SK-N-SH (cell line): ENCODE measurements at regions not wholly inside any gene's neighbourhood (a gene's known extent, or its start where the extent isn't known, plus 50 kb on each side); places are given as distances from the start of the nearest gene placed in this dataset.

ENCODE experiments used
- ELF1 ChIP-seq: IDR thresholded peaks from 2 replicates; pipeline ENCODE4 v1.4.0; 2012
- EP300 ChIP-seq, 2 experiments: IDR thresholded peaks; 2 replicates each; pipeline versions ENCODE4 v1.4.0 to v1.6.1; 2012; ENCODE audit warnings: borderline replicate concordance in 1 of 2, low read depth in 1 of 2, low read length in 1 of 2
- POLR2AphosphoS5 ChIP-seq: IDR thresholded peaks from 2 replicates; pipeline ENCODE4 v1.6.1; 2012; ENCODE audit warnings: low read depth, low read length
- RFX5 ChIP-seq: IDR thresholded peaks from 2 replicates; pipeline ENCODE4 v1.6.1; 2012; ENCODE audit warnings: mild to moderate bottlenecking, improper control_type of control experiment, low read length
- TF ChIP-seq, protein P1 (sequence below): fragments of 200-600 bp; sonication (generic); IDR thresholded peaks from 2 replicates; pipeline ENCODE4 v1.6.1; 2017; ENCODE audit warnings: antibody characterized with exemption, mild to moderate bottlenecking, moderate library complexity
- TF ChIP-seq, protein P2 (sequence below): fragments of 150-350 bp; IDR thresholded peaks from 2 replicates; pipeline ENCODE4 v1.6.1; 2017; ENCODE audit warnings: antibody characterized with exemption, low read length, low read depth, borderline replicate concordance

DNA sequence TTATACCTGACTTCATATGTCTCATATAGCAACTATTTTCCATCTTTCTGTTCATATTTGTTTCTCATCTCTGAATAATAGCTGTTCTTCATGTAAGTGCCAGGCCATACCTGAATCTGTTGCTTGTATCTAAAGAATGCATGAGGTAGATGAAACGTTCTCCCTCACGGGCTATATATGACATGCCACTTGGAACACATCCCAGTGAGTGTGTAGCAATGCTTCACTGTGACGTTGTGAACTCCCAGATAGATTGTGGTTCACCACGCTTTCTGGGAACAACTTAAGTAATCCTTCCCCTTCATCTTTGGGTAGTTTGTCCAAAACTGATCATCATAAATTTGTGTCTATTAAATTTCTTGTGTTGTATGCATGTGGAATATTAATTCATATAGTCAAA lies 60.1 kb downstream of the RDH14 start:
- TF ChIP-seq, protein P1, sequence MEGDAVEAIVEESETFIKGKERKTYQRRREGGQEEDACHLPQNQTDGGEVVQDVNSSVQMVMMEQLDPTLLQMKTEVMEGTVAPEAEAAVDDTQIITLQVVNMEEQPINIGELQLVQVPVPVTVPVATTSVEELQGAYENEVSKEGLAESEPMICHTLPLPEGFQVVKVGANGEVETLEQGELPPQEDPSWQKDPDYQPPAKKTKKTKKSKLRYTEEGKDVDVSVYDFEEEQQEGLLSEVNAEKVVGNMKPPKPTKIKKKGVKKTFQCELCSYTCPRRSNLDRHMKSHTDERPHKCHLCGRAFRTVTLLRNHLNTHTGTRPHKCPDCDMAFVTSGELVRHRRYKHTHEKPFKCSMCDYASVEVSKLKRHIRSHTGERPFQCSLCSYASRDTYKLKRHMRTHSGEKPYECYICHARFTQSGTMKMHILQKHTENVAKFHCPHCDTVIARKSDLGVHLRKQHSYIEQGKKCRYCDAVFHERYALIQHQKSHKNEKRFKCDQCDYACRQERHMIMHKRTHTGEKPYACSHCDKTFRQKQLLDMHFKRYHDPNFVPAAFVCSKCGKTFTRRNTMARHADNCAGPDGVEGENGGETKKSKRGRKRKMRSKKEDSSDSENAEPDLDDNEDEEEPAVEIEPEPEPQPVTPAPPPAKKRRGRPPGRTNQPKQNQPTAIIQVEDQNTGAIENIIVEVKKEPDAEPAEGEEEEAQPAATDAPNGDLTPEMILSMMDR: no peak
- TF ChIP-seq POLR2AphosphoS5 (no peak), EP300 (IDR thresholded peaks at IDR 0.05; ENCODE audit: borderline replicate concordance in 1 of 2, low read depth in 1 of 2, low read length in 1 of 2) (no peak), ELF1 (no peak), RFX5 (no peak)
- TF ChIP-seq, protein P2, sequence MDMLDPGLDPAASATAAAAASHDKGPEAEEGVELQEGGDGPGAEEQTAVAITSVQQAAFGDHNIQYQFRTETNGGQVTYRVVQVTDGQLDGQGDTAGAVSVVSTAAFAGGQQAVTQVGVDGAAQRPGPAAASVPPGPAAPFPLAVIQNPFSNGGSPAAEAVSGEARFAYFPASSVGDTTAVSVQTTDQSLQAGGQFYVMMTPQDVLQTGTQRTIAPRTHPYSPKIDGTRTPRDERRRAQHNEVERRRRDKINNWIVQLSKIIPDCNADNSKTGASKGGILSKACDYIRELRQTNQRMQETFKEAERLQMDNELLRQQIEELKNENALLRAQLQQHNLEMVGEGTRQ: no peak
